ENCODE measurements at regions not wholly inside any gene's neighbourhood (a gene's known extent, or its start where the extent isn't known, plus 50 kb on each side); places are given as distances from the start of the nearest gene placed in this dataset.

- TF ChIP-seq, protein P1, sequence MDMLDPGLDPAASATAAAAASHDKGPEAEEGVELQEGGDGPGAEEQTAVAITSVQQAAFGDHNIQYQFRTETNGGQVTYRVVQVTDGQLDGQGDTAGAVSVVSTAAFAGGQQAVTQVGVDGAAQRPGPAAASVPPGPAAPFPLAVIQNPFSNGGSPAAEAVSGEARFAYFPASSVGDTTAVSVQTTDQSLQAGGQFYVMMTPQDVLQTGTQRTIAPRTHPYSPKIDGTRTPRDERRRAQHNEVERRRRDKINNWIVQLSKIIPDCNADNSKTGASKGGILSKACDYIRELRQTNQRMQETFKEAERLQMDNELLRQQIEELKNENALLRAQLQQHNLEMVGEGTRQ (CRISPR knock-in tag; IDR thresholded peaks at IDR 0.05) = no peak
- TF ChIP-seq FOXP1 (CRISPR knock-in tag; IDR thresholded peaks at IDR 0.05; ENCODE audit: borderline replicate concordance) (peak; percentile 97), CREB1 (CRISPR knock-in tag; IDR thresholded peaks at IDR 0.05) (peak; percentile 73; the same call in 1 of the 2 replicates), ZNF232 (CRISPR knock-in tag; IDR thresholded peaks at IDR 0.05) (peak; percentile 67; the same call in 1 of the 2 replicates), ETV6 (CRISPR knock-in tag; IDR thresholded peaks at IDR 0.05) (peak; percentile 93), NR1H2 (CRISPR knock-in tag; IDR thresholded peaks at IDR 0.05) (no peak), PRDM15 (CRISPR knock-in tag; IDR thresholded peaks at IDR 0.05) (no peak), TCF7 (CRISPR knock-in tag; IDR thresholded peaks at IDR 0.05; ENCODE audit: low read depth) (peak; percentile 79; the same call in 1 of the 2 replicates), ZNF219 (CRISPR knock-in tag; IDR thresholded peaks at IDR 0.05; ENCODE audit: borderline replicate concordance) (no peak), NR3C1 (CRISPR knock-in tag; conservative IDR thresholded peaks at IDR 0.05; ENCODE audit: low read depth) (peak; percentile 90; the same call in 1 of the 2 replicates), ESRRA (CRISPR knock-in tag; IDR thresholded peaks at IDR 0.05; ENCODE audit: borderline replicate concordance) (peak; percentile 75; the same call in 1 of the 2 replicates), ZBTB21 (CRISPR knock-in tag; IDR thresholded peaks at IDR 0.05; ENCODE audit: borderline replicate concordance) (peak; percentile 94), TEAD4 (CRISPR knock-in tag; IDR thresholded peaks at IDR 0.05) (no peak)
- TF ChIP-seq, protein P2, sequence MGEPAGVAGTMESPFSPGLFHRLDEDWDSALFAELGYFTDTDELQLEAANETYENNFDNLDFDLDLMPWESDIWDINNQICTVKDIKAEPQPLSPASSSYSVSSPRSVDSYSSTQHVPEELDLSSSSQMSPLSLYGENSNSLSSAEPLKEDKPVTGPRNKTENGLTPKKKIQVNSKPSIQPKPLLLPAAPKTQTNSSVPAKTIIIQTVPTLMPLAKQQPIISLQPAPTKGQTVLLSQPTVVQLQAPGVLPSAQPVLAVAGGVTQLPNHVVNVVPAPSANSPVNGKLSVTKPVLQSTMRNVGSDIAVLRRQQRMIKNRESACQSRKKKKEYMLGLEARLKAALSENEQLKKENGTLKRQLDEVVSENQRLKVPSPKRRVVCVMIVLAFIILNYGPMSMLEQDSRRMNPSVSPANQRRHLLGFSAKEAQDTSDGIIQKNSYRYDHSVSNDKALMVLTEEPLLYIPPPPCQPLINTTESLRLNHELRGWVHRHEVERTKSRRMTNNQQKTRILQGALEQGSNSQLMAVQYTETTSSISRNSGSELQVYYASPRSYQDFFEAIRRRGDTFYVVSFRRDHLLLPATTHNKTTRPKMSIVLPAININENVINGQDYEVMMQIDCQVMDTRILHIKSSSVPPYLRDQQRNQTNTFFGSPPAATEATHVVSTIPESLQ (CRISPR knock-in tag; IDR thresholded peaks at IDR 0.05) = no peak
- TF ChIP-seq, protein P3, sequence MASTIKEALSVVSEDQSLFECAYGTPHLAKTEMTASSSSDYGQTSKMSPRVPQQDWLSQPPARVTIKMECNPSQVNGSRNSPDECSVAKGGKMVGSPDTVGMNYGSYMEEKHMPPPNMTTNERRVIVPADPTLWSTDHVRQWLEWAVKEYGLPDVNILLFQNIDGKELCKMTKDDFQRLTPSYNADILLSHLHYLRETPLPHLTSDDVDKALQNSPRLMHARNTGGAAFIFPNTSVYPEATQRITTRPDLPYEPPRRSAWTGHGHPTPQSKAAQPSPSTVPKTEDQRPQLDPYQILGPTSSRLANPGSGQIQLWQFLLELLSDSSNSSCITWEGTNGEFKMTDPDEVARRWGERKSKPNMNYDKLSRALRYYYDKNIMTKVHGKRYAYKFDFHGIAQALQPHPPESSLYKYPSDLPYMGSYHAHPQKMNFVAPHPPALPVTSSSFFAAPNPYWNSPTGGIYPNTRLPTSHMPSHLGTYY (CRISPR knock-in tag; IDR thresholded peaks at IDR 0.05) = no peak
- TF ChIP-seq, protein P4, sequence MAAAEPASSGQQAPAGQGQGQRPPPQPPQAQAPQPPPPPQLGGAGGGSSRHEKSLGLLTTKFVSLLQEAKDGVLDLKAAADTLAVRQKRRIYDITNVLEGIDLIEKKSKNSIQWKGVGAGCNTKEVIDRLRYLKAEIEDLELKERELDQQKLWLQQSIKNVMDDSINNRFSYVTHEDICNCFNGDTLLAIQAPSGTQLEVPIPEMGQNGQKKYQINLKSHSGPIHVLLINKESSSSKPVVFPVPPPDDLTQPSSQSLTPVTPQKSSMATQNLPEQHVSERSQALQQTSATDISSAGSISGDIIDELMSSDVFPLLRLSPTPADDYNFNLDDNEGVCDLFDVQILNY (CRISPR knock-in tag; IDR thresholded peaks at IDR 0.05) = peak; percentile 97
These were observed 226.8 kb upstream of the IGF1R start (continued) for GRCh38 chr15:98421419-98422129.

DNA sequence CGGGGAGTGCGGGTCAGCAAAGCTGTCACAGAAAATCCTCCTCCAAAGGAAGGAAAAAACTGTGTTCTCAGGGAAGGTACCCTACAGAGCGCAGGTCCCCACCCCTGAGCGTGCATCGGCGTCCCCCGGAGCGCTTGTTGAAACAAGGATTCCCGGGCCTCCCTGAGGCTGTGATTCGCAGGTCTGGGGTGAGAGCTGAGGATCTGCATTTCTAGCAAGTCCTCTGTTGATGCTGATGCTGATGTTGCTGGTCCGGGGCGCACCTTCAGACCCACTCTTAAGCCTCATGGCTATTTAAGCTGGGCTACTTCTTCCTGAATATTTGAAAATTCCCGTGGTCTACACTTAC, 226.2 kb upstream of the IGF1R start:
- Mint-ChIP-seq H3K27me3 (ENCODE audit: low read depth) (peaks cover 51% of the 10 kb centered on the region), H3K27ac (no peak overlapping the region), H3K4me3 (peak overlapping the region; percentile 60), H3K36me3 (no peaks in the 10 kb centered on the region), H3K9me3 (no peaks in the 10 kb centered on the region), H3K4me1 (peaks cover 9% of the 10 kb centered on the region)
- DNase-seq (ENCODE audit: low spot score) (no peak), ATAC-seq (peak; percentile 8)
- ChIA-PET POLR2A (no interaction called here), CTCF (interaction anchor here (0.5 to 5.6 kb wide), 19 partner anchors 8 to 518 kb away, joined by 3 to 93 read pairs (median 4); no protein-coding TSS in a partner anchor)
- TF ChIP-seq, protein P3 (CRISPR knock-in tag; IDR thresholded peaks at IDR 0.05) = no peak
- 0 out of 2 replicates have a peak, but pooled peaks have one; percentile 22 for TF ChIP-seq ZNF423 (CRISPR knock-in tag; IDR thresholded peaks at IDR 0.05)

Measured in WTC11 (cell line).